T-helper 17 cell (primary cell): ENCODE measurements at regions not wholly inside any gene's neighbourhood (a gene's known extent, or its start where the extent isn't known, plus 50 kb on each side); places are given as distances from the start of the nearest gene placed in this dataset.

Experiments
- ATAC-seq: fragments of 150-1000 bp; cut with Tn5 transposase; 2 replicates; pipeline ENCODE4 v1.10.0; 2021; ENCODE audit warnings: mild to moderate bottlenecking, moderate library complexity
- DNase-seq, 3 donors: peaks; one replicate each; pipeline versions ENCODE4 v3.0.0 to v3.0.0-alpha.2; 2020 to 2021
- H3K9me3 ChIP-seq: one replicate; pipeline ENCODE4 v1.7.0; 2013; ENCODE audit warnings: low read length, mild to moderate bottlenecking; ENCODE audit not compliant: control insufficient read depth, poor library complexity, severe bottlenecking
- H3K27ac Mint-ChIP-seq: one replicate; pipeline ENCODE4 v1.8.0; 2022; ENCODE audit warnings: mild to moderate bottlenecking, moderate library complexity, mixed read lengths
- H3K27me3 Mint-ChIP-seq: one replicate; pipeline ENCODE4 v1.8.0; 2022; ENCODE audit warnings: mixed read lengths
- H3K36me3 Mint-ChIP-seq: one replicate; pipeline ENCODE4 v1.8.0; 2022; ENCODE audit warnings: low read depth, mixed read lengths
- H3K4me1 Mint-ChIP-seq: one replicate; pipeline ENCODE4 v1.8.0; 2022; ENCODE audit warnings: mild to moderate bottlenecking, mixed read lengths
- H3K4me3 Mint-ChIP-seq: one replicate; pipeline ENCODE4 v1.8.0; 2022; ENCODE audit warnings: mild to moderate bottlenecking, moderate library complexity, mixed read lengths

DNA sequence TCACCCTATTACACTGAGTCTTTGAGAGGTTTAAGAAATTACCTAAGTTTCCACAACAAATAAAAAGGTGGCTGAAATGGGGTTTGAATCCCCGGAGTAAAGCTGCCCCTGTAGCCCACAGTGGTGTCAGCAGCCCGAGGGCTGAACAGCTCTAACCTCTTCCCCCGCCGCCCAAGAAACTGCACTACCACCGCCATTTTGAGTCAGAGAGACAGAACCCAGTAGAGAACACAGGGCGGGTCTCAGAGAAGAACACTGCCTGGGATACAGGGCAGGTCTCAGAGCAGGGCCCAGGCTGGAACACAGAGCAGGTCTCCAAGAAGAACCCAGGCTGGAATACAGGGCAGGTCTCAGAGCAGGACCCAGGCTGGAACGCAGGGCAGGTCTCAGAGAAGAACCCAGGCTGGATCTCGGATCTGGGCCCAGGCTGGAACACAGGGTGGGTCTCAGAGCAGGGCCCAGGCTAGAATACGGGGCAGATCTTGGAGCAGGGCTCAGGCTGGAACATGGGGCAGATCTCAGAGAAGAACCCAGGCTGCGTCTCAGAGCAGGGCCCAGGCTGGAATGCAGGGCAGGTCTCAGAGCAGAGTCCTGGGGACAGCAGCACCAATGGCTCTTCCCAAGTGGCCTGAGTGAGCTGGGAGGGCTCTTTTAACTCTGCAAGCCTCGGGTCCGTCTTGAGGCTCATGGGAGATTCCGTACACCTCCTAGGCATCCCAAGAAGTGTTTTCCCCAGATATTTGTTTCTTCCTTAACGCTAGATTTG, 85.9 kb upstream of the LANCL2 start:
- H3K36me3 Mint-ChIP-seq = peaks cover 4% of the 10 kb centered on the region
- no peak overlapping the region for H3K27ac Mint-ChIP-seq
- DNase-seq (no peak), ATAC-seq (no peak)
- peaks cover 10% of the 10 kb centered on the region for H3K4me1 Mint-ChIP-seq
- H3K27me3 Mint-ChIP-seq = peaks cover 13% of the 10 kb centered on the region
- H3K9me3 ChIP-seq = no peaks in the 10 kb centered on the region
- H3K4me3 Mint-ChIP-seq = no peak overlapping the region

DNA sequence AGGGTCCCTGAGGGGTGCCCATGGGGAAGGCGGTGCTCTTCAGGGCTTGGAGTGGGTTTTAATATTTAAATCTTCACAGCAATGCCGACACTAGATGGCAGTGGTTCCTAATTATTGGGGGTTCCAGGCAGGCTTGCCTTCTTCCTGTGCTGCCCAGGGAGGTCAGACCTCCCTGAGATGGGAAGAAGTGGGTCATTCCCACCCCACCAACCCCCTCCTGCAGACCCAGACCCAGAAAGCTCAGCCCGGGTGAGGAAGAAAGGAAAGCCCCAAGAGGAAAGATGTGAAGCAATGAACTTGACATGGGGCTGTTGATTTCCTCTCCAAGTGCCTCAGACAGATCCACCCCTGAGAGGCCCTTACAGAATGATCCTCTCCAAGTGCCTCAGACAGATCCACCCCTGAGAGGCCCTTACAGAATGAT, 85.1 kb upstream of the LANCL2 start:
- Mint-ChIP-seq H3K27me3 (peaks cover 6% of the 10 kb centered on the region), H3K4me3 (no peak overlapping the region), H3K4me1 (peaks cover 4% of the 10 kb centered on the region), H3K36me3 (no peaks in the 10 kb centered on the region), H3K27ac (no peak overlapping the region)
- DNase-seq = peak; percentile 22 to 51 (median 26)
- ATAC-seq = peak; percentile 74
- H3K9me3 ChIP-seq = no peaks in the 10 kb centered on the region

DNA sequence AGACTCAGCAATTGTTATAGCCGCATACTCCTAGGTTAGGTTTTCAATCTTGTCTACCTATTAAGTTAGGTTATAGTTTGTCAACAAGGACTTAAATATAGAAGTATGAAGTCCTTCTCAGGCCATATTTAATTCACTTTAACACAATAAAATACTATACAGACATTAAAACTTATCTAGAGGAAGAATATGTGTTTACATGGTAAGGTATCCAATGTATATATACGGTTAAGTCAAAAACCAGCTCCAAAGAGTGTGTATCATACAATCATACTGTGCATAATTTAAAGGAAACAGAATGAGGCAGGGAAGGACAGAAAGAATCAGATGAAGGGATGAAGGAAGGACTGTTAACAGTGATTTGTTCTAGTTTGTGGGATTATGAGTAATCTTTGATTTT, 79.5 kb upstream of the LANCL2 start:
- no peak for DNase-seq
- ATAC-seq = no peak
- Mint-ChIP-seq H3K27ac (no peak overlapping the region), H3K4me3 (no peak overlapping the region), H3K4me1 (peaks cover 5% of the 10 kb centered on the region), H3K36me3 (peaks cover 2% of the 10 kb centered on the region), H3K27me3 (peaks cover 12% of the 10 kb centered on the region)
- no peaks in the 10 kb centered on the region for H3K9me3 ChIP-seq

DNA sequence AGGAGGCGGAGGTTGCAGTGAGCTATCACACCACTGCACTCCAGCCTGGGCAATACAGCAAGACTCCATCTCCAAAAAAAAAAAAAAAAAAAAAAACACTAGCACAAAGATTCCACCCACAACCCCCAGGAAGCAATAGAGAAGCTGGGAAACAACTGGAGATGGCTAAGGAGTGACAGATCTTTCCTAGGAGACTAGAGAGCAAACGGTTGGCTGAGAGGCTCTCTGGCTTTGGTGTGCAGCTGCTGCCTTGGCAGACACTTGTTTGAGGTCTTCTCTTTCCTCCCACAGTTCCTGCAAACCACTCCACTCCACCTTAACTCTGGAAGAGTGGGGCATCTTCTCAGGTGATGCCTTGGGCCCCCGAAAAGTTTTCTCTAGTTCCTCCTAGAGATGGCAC, 78.5 kb upstream of the LANCL2 start:
- Mint-ChIP-seq H3K4me3 (no peak overlapping the region), H3K27ac (no peak overlapping the region), H3K36me3 (peaks cover 2% of the 10 kb centered on the region), H3K4me1 (peaks cover 5% of the 10 kb centered on the region), H3K27me3 (peaks cover 17% of the 10 kb centered on the region)
- H3K9me3 ChIP-seq = no peaks in the 10 kb centered on the region
- no peak for ATAC-seq
- no peak for DNase-seq

DNA sequence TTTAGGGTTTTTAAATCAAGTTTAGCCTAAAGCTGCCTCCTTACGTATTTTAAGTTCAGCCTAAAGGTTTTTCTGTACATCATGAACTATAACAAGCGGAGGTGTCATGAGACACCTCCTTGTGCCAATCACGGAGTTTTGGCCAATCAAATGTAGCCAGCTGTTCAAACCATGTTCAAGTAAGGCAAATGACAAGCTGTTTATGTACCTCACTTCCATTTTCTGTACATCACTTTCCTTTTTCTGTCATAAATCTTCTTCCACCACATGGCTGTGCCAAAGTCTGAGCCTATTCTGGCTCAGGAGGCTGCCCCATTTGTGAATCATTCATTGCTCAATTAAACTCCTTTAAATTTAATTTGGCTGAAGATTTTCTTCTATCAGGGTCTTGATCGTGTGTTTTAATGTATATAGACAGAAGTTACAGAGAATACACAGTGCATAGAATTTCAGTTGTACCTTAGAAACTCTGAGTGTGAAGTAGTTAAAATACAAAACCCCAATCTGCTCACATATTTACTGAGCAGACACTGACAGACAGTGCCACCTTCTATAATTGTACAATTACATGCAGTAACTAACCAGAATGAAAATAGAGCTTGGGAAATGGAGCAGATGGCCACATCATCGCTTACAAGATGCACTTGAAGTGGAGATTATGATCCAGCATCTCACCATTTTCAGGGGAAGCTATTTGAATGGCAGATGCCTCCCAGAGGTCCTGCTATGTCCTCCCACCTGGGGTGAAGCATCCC, 76.9 kb upstream of the LANCL2 start:
- no peaks in the 10 kb centered on the region for H3K9me3 ChIP-seq
- DNase-seq = no peak
- no peak overlapping the region for H3K4me3 Mint-ChIP-seq
- H3K27me3 Mint-ChIP-seq = peaks cover 23% of the 10 kb centered on the region
- no peak for ATAC-seq
- peaks cover 2% of the 10 kb centered on the region for H3K36me3 Mint-ChIP-seq
- no peak overlapping the region for H3K27ac Mint-ChIP-seq
- H3K4me1 Mint-ChIP-seq = peaks cover 5% of the 10 kb centered on the region

DNA sequence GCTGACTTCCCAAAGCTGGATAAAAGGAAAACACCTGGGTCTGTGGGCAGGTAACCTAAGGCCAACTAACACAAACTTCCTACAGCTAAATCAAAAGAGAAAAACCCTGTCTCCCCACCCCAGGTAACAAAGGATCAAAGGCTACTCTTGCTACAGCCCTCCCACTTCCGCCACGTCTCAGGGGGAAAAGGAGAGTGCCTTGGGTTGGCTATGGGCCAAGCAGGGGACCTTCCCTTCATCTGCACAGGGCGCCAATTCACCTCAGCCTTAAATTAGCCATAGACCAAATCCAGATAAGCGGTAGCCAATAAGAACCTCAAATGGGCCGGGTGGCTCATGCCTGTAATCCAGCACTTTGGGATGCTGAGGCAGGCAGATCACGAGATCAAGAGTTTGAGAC, 69.1 kb upstream of the LANCL2 start:
- H3K4me1 Mint-ChIP-seq = no peaks in the 10 kb centered on the region
- no peak overlapping the region for H3K27ac Mint-ChIP-seq
- no peaks in the 10 kb centered on the region for H3K9me3 ChIP-seq
- no peak for DNase-seq
- no peak overlapping the region for H3K4me3 Mint-ChIP-seq
- ATAC-seq = no peak
- H3K27me3 Mint-ChIP-seq = peaks cover 47% of the 10 kb centered on the region
- H3K36me3 Mint-ChIP-seq = no peaks in the 10 kb centered on the region

DNA sequence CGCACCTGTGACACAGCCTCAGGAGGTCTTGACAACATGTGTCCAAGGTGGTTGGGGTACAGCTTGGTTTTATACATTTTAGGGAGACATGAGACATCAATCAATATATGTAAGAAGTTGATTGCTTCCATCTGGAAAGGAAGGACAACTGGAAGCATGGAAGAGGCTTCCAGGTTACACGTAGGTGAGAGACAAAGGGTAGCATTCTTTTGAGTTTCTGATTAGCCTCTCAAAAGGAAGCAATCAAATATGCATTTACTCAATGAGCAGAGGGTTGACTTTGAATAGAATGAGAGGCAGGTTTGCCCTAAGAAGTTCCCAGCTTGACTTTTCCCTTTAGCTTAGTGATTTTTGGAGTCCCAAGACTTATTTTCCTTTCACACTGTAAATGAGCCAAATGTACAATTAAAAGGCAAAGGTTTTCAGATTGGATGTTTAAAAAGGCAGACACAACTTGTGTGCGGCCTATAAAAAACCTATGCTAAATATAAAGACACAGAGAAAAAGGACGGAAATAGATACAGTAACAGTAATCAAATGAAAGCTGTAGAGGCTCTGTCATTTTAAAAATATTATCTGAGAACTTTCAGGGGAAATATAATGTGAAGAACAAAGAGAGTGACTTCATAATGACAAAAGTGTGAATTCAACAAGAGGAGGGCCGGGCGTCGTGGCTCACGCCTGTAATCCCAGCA, 65.7 kb upstream of the LANCL2 start:
- H3K4me3 Mint-ChIP-seq = no peak overlapping the region
- DNase-seq (no peak), ATAC-seq (no peak)
- H3K27me3 Mint-ChIP-seq = peaks cover 44% of the 10 kb centered on the region
- H3K36me3 Mint-ChIP-seq = no peaks in the 10 kb centered on the region
- H3K27ac Mint-ChIP-seq = peak overlapping the region; percentile 19
- H3K9me3 ChIP-seq = no peaks in the 10 kb centered on the region
- H3K4me1 Mint-ChIP-seq = peaks cover 2% of the 10 kb centered on the region

DNA sequence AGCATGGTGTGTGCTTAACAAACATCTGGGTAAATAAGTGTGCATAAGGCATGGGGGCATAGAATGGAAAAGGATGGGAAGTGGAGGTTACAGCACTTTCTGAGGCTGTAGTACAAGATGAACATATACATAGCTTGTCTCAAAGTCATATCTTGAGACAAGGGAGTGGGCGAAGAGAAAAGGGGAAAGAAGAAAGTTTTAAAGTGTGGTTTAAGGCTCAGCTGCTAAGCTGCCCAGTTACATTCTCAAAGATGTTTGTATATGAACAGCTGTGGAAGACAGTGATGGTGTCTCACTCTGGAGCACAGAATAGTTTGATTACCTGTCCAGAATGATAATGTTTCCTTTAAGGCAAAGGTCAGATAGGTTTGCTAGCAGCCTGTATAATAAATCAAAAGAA, 61.9 kb upstream of the LANCL2 start:
- Mint-ChIP-seq H3K36me3 (peaks cover 3% of the 10 kb centered on the region), H3K27ac (no peak overlapping the region), H3K4me3 (no peak overlapping the region), H3K4me1 (peaks cover 10% of the 10 kb centered on the region), H3K27me3 (peaks cover 43% of the 10 kb centered on the region)
- ATAC-seq = no peak
- no peaks in the 10 kb centered on the region for H3K9me3 ChIP-seq
- DNase-seq = no peak

DNA sequence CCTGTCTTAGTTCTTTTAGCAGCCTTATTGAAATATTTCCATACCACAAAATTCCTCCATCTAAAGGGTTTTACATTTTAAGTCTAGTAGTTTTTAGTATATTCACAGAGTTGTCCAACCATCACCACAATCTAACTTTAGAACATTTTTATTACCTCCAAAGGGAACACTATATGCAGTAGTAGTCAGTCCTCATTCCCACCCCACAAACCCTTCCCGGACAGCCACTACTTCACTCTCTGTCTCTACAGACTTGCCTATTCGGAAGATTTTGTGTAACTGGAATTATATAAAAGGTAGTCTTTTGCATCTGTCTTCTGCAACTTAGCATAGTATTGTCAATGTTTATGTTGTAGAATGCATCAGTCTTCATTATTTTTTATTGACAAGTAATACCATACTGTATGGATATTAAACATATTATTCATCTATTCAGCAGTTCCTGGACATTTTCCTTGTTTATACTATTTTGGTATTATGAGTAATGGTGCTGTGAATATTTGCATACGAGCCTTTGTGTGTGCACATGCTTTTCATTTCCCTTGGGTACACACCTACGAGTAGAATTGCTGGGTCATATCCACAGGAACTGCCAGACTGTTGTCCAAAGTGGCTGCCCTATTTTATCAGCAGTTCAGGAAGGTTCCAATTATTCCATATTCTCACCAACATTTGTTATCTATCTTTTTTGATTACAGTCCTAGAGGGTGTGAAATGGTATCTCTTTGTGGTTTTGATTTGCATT, 60.9 kb upstream of the LANCL2 start:
- H3K9me3 ChIP-seq = no peaks in the 10 kb centered on the region
- no peak for ATAC-seq
- Mint-ChIP-seq H3K4me1 (peaks cover 17% of the 10 kb centered on the region), H3K4me3 (no peak overlapping the region), H3K27ac (no peak overlapping the region), H3K27me3 (peaks cover 35% of the 10 kb centered on the region), H3K36me3 (peaks cover 3% of the 10 kb centered on the region)
- no peak for DNase-seq

DNA sequence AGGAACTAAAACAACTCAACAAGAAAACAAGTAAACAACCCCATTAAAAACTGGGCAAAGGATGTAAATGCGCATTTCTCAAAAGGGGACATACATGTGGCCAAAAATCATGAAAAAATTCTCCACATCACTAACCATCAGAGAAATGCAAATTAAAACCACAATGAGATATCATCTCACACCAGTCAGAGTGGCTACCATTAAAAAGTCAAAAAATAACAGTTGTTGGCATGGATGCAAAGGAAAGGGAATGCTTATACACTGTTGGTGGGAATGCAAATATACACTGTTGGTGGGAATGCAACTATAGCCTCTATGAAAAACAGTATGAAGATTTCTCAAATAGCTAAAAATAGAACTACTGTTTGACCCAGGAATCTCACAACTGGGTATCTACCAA, 60.0 kb upstream of the LANCL2 start:
- H3K9me3 ChIP-seq = no peaks in the 10 kb centered on the region
- DNase-seq = no peak
- no peak overlapping the region for H3K4me3 Mint-ChIP-seq

DNA sequence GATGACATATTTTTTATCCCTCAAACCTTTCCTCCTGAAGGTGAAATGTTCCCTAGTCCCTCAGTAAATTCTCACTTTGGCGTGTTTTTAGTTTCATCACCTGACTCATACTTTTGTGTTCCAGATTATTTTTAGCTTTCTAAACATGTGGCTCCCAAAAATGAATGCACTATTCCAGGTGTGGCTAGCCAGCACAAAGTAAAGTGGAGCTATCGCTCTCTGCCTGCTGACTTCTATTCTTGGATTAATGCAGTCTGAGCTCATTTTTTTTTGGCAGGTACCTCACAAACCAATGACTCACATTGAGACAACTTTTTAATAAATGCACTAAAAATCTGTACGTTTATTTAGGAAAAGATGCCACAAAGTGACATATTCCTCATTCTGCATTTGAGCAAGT, 58.8 kb upstream of the LANCL2 start:
- no peak overlapping the region for H3K4me3 Mint-ChIP-seq
- ATAC-seq (no peak), DNase-seq (no peak)
- no peaks in the 10 kb centered on the region for H3K9me3 ChIP-seq
- H3K27me3 Mint-ChIP-seq = peaks cover 18% of the 10 kb centered on the region
- H3K27ac Mint-ChIP-seq = no peak overlapping the region
- peaks cover 19% of the 10 kb centered on the region for H3K4me1 Mint-ChIP-seq
- H3K36me3 Mint-ChIP-seq = peaks cover 3% of the 10 kb centered on the region

More for the DNA sequence above, 60.0 kb upstream of the LANCL2 start:
- H3K27me3 Mint-ChIP-seq = peaks cover 25% of the 10 kb centered on the region
- no peak overlapping the region for H3K27ac Mint-ChIP-seq
- ATAC-seq = no peak
- peaks cover 19% of the 10 kb centered on the region for H3K4me1 Mint-ChIP-seq
- H3K36me3 Mint-ChIP-seq = peaks cover 3% of the 10 kb centered on the region

DNA sequence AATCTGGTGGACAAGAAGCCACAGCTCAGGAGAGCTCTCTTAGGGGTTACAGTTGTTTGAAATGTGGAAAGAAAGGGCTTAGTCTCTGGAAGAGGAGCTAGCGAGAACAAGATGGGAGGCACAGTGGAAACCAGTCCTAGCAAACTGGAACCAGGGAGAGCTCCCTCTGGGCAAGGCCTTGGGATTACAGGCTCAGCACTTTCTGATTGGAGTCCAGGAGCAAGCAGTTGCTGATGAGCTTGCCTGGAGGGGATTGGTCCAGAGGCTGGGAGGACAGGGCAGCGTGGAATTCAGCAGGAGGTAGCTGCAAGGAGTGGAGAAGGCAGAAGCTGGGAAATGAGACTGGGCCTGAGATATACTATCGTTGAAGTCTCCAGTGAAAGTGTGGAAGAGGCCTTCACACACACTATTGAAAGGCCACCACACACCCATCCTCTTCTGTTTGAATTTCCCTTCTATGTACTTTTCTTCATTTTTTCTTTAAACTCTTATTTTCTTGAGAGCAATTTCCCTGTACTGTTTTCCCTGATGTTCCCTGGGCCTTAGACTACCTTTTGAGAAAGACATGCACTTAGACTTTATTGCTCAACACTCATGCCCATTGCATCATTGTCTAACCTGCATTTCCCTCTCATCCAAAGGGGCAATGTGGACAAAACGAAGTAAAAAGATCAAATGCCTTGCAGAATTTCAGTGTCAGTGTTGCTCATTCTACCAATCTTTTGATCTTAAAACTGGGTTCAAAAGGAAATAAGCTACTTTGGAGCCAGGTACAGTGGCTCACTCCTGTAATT, 57.8 kb upstream of the LANCL2 start:
- H3K9me3 ChIP-seq = no peaks in the 10 kb centered on the region
- Mint-ChIP-seq H3K4me1 (peaks cover 21% of the 10 kb centered on the region), H3K4me3 (no peak overlapping the region), H3K27ac (no peak overlapping the region), H3K27me3 (peaks cover 11% of the 10 kb centered on the region), H3K36me3 (peaks cover 3% of the 10 kb centered on the region)
- ATAC-seq (no peak), DNase-seq (no peak)
